HEK293 (cell line): ENCODE measurements at regions not wholly inside any gene's neighbourhood (a gene's known extent, or its start where the extent isn't known, plus 50 kb on each side); places are given as distances from the start of the nearest gene placed in this dataset.
A peak's percentile ranks its signal among the peaks of the same experiment; 100 is the strongest.

Source experiments
- FEZF1 ChIP-seq: fragments of 450-650 bp; formaldehyde crosslinking; IDR thresholded peaks from 2 replicates; pipeline ENCODE4 v1.5.1; 2016; ENCODE audit warnings: missing biosample characterization, missing genetic modification characterization
- GLIS2 ChIP-seq: fragments of 450-650 bp; formaldehyde crosslinking; IDR thresholded peaks from 2 replicates; pipeline ENCODE4 v1.5.1; 2016; ENCODE audit warnings: missing biosample characterization, missing genetic modification characterization
- KLF16 ChIP-seq: fragments of 450-650 bp; formaldehyde crosslinking; IDR thresholded peaks from 2 replicates; pipeline ENCODE4 v1.5.1; 2017; ENCODE audit warnings: missing biosample characterization, missing genetic modification characterization
- MZF1 ChIP-seq: fragments of 450-650 bp; formaldehyde crosslinking; IDR thresholded peaks from 2 replicates; pipeline ENCODE4 v1.5.1; 2017; ENCODE audit warnings: missing biosample characterization, missing genetic modification characterization, borderline replicate concordance
- SALL2 ChIP-seq: fragments of 450-650 bp; formaldehyde crosslinking; IDR thresholded peaks from 2 replicates; pipeline ENCODE4 v1.5.0; 2017; ENCODE audit warnings: missing biosample characterization, mild to moderate bottlenecking, missing genetic modification characterization, borderline replicate concordance
- SETDB1 ChIP-seq: IDR thresholded peaks from one replicate; pipeline ENCODE4 v1.6.1; 2017; ENCODE audit warnings: mild to moderate bottlenecking, low read length, moderate library complexity, mixed read lengths; ENCODE audit not compliant: insufficient read length
- ZNF157 ChIP-seq: fragments of 450-650 bp; formaldehyde crosslinking; IDR thresholded peaks from 2 replicates; pipeline ENCODE4 v1.5.1; 2016; ENCODE audit warnings: missing biosample characterization, missing genetic modification characterization
- ZNF202 ChIP-seq: fragments of 450-650 bp; formaldehyde crosslinking; IDR thresholded peaks from 2 replicates; pipeline ENCODE4 v1.5.1; 2016; ENCODE audit warnings: missing biosample characterization, missing genetic modification characterization, borderline replicate concordance
- ZNF239 ChIP-seq: fragments of 450-650 bp; formaldehyde crosslinking; IDR thresholded peaks from 2 replicates; pipeline ENCODE4 v1.5.1; 2016; ENCODE audit warnings: missing biosample characterization, missing genetic modification characterization
- ZNF335 ChIP-seq: fragments of 450-650 bp; formaldehyde crosslinking; conservative IDR thresholded peaks from 2 replicates; pipeline ENCODE4 v1.5.1; 2016; ENCODE audit warnings: missing biosample characterization, missing genetic modification characterization
- ZNF561 ChIP-seq: fragments of 450-650 bp; IDR thresholded peaks from 2 replicates; pipeline ENCODE4 v1.5.1; 2018; ENCODE audit warnings: missing biosample characterization, missing genetic modification characterization, borderline replicate concordance
- ZNF610 ChIP-seq: fragments of 450-650 bp; formaldehyde crosslinking; IDR thresholded peaks from 2 replicates; pipeline ENCODE4 v1.5.1; 2016; ENCODE audit warnings: missing biosample characterization, missing genetic modification characterization, borderline replicate concordance
- ZNF664 ChIP-seq: fragments of 450-650 bp; formaldehyde crosslinking; IDR thresholded peaks from 2 replicates; pipeline ENCODE4 v1.5.1; 2016; ENCODE audit warnings: missing biosample characterization, missing genetic modification characterization
- ZNF768 ChIP-seq: fragments of 450-650 bp; formaldehyde crosslinking; IDR thresholded peaks from 2 replicates; pipeline ENCODE4 v1.5.1; 2018; ENCODE audit warnings: missing biosample characterization, mild to moderate bottlenecking, missing genetic modification characterization
- ZSCAN23 ChIP-seq: fragments of 450-650 bp; formaldehyde crosslinking; IDR thresholded peaks from 2 replicates; pipeline ENCODE4 v1.5.1; 2016; ENCODE audit warnings: missing biosample characterization, missing genetic modification characterization
- TF ChIP-seq, protein P1 (sequence below): fragments of 450-650 bp; formaldehyde crosslinking; IDR thresholded peaks from 2 replicates; pipeline ENCODE4 v1.5.1; 2017; ENCODE audit warnings: missing biosample characterization, missing genetic modification characterization
- TF ChIP-seq, protein P2 (sequence below): fragments of 450-650 bp; formaldehyde crosslinking; IDR thresholded peaks from 2 replicates; pipeline ENCODE4 v1.5.0; 2017; ENCODE audit warnings: missing biosample characterization, missing genetic modification characterization, borderline replicate concordance
- TF ChIP-seq, protein P3 (sequence below): fragments of 450-650 bp; formaldehyde crosslinking; IDR thresholded peaks from 2 replicates; pipeline ENCODE4 v1.5.1; 2016; ENCODE audit warnings: missing biosample characterization, missing genetic modification characterization
- TF ChIP-seq, protein P4 (sequence below): fragments of 450-650 bp; formaldehyde crosslinking; IDR thresholded peaks from 2 replicates; pipeline ENCODE4 v1.5.1; 2017; ENCODE audit warnings: missing biosample characterization, missing genetic modification characterization
- TF ChIP-seq, protein P5 (sequence below): fragments of 450-650 bp; formaldehyde crosslinking; IDR thresholded peaks from 2 replicates; pipeline ENCODE4 v1.5.1; 2016; ENCODE audit warnings: missing biosample characterization, missing genetic modification characterization
- TF ChIP-seq, protein P6 (sequence below): fragments of 450-650 bp; formaldehyde crosslinking; IDR thresholded peaks from 2 replicates; pipeline ENCODE4 v1.5.1; 2016; ENCODE audit warnings: missing biosample characterization, missing genetic modification characterization
- TF ChIP-seq, protein P7 (sequence below): fragments of 450-650 bp; formaldehyde crosslinking; IDR thresholded peaks from 2 replicates; pipeline ENCODE4 v1.5.1; 2016; ENCODE audit warnings: missing biosample characterization, missing genetic modification characterization
- TF ChIP-seq, protein P8 (sequence below): fragments of 450-650 bp; formaldehyde crosslinking; IDR thresholded peaks from 2 replicates; pipeline ENCODE4 v1.5.1; 2017; ENCODE audit warnings: missing biosample characterization, missing genetic modification characterization
- TF ChIP-seq, protein P9 (sequence below): IDR thresholded peaks from 2 replicates; pipeline ENCODE4 v1.6.1; 2011; ENCODE audit warnings: mild to moderate bottlenecking, low read depth, low read length, borderline replicate concordance

DNA sequence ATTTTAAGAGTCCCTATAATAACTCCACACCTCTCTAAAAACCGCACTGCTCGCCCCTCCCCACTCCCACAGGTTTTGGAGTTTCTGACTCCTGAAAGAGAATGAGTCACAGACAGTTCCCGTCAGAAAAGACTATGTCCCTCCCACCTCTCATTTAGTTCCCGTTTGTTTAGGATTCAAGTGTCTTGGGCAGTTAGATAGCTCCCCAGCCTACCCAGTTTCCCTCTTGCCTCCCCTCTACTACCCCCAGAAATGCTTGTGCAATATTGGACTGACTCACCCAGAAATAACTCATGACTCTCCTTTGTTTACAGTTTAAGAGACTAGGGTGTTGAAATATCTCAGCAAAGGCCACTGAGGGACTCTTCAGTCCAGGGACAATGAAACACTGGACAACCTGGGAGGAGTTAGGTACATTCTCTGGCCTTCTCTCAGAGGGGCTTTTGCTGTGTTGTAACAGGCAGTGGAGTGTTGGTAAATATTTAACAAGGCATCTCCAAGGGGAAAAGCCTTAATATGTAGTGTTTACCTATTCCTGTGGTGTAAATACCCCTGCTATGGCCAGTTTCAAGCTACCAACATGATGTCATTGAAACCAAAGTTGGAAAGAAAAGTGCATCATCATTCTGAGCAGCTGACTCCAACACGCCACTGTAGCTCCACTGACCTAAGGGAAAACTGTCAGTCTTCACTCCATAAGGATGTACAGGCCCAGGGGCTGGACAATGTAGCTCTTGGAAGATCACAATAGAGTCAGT, 96.1 kb upstream of the CHD2 start (continued):
- TF ChIP-seq, protein P1, sequence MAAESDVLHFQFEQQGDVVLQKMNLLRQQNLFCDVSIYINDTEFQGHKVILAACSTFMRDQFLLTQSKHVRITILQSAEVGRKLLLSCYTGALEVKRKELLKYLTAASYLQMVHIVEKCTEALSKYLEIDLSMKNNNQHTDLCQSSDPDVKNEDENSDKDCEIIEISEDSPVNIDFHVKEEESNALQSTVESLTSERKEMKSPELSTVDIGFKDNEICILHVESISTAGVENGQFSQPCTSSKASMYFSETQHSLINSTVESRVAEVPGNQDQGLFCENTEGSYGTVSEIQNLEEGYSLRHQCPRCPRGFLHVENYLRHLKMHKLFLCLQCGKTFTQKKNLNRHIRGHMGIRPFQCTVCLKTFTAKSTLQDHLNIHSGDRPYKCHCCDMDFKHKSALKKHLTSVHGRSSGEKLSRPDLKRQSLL (tag by site-specific recombination), result no peak
- TF ChIP-seq ZNF157 (tag by site-specific recombination) (no peak), GLIS2 (tag by site-specific recombination) (peak; percentile 87), KLF16 (tag by site-specific recombination) (0 out of 2 replicates have a peak, but pooled peaks have one; percentile 24), ZNF610 (tag by site-specific recombination) (no peak), ZNF202 (tag by site-specific recombination) (no peak), ZNF335 (tag by site-specific recombination) (peak; percentile 66), ZNF561 (tag by site-specific recombination) (no peak), MZF1 (tag by site-specific recombination) (peak; percentile 88), SETDB1 (peak; percentile 50), FEZF1 (tag by site-specific recombination) (peak; percentile 28; the same call in 1 of the 2 replicates), ZNF664 (tag by site-specific recombination) (peak; percentile 90), ZSCAN23 (tag by site-specific recombination) (peak; percentile 33; the same call in 1 of the 2 replicates), ZNF239 (tag by site-specific recombination) (no peak), SALL2 (tag by site-specific recombination) (no peak), ZNF768 (tag by site-specific recombination) (no peak)
- TF ChIP-seq, protein P2, sequence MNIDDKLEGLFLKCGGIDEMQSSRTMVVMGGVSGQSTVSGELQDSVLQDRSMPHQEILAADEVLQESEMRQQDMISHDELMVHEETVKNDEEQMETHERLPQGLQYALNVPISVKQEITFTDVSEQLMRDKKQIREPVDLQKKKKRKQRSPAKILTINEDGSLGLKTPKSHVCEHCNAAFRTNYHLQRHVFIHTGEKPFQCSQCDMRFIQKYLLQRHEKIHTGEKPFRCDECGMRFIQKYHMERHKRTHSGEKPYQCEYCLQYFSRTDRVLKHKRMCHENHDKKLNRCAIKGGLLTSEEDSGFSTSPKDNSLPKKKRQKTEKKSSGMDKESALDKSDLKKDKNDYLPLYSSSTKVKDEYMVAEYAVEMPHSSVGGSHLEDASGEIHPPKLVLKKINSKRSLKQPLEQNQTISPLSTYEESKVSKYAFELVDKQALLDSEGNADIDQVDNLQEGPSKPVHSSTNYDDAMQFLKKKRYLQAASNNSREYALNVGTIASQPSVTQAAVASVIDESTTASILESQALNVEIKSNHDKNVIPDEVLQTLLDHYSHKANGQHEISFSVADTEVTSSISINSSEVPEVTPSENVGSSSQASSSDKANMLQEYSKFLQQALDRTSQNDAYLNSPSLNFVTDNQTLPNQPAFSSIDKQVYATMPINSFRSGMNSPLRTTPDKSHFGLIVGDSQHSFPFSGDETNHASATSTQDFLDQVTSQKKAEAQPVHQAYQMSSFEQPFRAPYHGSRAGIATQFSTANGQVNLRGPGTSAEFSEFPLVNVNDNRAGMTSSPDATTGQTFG, result no peak
- TF ChIP-seq, protein P3, sequence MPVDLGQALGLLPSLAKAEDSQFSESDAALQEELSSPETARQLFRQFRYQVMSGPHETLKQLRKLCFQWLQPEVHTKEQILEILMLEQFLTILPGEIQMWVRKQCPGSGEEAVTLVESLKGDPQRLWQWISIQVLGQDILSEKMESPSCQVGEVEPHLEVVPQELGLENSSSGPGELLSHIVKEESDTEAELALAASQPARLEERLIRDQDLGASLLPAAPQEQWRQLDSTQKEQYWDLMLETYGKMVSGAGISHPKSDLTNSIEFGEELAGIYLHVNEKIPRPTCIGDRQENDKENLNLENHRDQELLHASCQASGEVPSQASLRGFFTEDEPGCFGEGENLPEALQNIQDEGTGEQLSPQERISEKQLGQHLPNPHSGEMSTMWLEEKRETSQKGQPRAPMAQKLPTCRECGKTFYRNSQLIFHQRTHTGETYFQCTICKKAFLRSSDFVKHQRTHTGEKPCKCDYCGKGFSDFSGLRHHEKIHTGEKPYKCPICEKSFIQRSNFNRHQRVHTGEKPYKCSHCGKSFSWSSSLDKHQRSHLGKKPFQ (tag by site-specific recombination), result 0 out of 2 replicates have a peak, but pooled peaks have one; percentile 10
- TF ChIP-seq, protein P4, sequence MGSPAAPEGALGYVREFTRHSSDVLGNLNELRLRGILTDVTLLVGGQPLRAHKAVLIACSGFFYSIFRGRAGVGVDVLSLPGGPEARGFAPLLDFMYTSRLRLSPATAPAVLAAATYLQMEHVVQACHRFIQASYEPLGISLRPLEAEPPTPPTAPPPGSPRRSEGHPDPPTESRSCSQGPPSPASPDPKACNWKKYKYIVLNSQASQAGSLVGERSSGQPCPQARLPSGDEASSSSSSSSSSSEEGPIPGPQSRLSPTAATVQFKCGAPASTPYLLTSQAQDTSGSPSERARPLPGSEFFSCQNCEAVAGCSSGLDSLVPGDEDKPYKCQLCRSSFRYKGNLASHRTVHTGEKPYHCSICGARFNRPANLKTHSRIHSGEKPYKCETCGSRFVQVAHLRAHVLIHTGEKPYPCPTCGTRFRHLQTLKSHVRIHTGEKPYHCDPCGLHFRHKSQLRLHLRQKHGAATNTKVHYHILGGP (tag by site-specific recombination), result no peak
- TF ChIP-seq, protein P5, sequence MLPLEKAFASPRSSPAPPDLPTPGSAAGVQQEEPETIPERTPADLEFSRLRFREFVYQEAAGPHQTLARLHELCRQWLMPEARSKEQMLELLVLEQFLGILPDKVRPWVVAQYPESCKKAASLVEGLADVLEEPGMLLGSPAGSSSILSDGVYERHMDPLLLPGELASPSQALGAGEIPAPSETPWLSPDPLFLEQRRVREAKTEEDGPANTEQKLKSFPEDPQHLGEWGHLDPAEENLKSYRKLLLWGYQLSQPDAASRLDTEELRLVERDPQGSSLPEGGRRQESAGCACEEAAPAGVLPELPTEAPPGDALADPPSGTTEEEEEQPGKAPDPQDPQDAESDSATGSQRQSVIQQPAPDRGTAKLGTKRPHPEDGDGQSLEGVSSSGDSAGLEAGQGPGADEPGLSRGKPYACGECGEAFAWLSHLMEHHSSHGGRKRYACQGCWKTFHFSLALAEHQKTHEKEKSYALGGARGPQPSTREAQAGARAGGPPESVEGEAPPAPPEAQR (tag by site-specific recombination), result no peak; the same call in 1 of the 2 replicates
- TF ChIP-seq, protein P6, sequence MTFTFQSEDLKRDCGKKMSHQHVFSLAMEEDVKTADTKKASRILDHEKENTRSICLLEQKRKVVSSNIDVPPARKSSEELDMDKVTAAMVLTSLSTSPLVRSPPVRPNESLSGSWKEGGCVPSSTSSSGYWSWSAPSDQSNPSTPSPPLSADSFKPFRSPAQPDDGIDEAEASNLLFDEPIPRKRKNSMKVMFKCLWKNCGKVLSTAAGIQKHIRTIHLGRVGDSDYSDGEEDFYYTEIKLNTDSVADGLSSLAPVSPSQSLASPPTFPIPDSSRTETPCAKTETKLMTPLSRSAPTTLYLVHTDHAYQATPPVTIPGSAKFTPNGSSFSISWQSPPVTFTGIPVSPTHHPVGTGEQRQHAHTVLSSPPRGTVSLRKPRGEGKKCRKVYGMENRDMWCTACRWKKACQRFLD (tag by site-specific recombination), result no peak
- TF ChIP-seq, protein P7, sequence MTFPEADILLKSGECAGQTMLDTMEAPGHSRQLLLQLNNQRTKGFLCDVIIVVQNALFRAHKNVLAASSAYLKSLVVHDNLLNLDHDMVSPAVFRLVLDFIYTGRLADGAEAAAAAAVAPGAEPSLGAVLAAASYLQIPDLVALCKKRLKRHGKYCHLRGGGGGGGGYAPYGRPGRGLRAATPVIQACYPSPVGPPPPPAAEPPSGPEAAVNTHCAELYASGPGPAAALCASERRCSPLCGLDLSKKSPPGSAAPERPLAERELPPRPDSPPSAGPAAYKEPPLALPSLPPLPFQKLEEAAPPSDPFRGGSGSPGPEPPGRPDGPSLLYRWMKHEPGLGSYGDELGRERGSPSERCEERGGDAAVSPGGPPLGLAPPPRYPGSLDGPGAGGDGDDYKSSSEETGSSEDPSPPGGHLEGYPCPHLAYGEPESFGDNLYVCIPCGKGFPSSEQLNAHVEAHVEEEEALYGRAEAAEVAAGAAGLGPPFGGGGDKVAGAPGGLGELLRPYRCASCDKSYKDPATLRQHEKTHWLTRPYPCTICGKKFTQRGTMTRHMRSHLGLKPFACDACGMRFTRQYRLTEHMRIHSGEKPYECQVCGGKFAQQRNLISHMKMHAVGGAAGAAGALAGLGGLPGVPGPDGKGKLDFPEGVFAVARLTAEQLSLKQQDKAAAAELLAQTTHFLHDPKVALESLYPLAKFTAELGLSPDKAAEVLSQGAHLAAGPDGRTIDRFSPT (tag by site-specific recombination), result peak; percentile 91
- TF ChIP-seq, protein P8, sequence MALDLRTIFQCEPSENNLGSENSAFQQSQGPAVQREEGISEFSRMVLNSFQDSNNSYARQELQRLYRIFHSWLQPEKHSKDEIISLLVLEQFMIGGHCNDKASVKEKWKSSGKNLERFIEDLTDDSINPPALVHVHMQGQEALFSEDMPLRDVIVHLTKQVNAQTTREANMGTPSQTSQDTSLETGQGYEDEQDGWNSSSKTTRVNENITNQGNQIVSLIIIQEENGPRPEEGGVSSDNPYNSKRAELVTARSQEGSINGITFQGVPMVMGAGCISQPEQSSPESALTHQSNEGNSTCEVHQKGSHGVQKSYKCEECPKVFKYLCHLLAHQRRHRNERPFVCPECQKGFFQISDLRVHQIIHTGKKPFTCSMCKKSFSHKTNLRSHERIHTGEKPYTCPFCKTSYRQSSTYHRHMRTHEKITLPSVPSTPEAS (tag by site-specific recombination), result no peak; the same call in 1 of the 2 replicates
- TF ChIP-seq, protein P9, sequence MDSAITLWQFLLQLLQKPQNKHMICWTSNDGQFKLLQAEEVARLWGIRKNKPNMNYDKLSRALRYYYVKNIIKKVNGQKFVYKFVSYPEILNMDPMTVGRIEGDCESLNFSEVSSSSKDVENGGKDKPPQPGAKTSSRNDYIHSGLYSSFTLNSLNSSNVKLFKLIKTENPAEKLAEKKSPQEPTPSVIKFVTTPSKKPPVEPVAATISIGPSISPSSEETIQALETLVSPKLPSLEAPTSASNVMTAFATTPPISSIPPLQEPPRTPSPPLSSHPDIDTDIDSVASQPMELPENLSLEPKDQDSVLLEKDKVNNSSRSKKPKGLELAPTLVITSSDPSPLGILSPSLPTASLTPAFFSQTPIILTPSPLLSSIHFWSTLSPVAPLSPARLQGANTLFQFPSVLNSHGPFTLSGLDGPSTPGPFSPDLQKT, result no peak
